OCI-LY7 (cell line): ENCODE measurements at regions not wholly inside any gene's neighbourhood (a gene's known extent, or its start where the extent isn't known, plus 50 kb on each side); places are given as distances from the start of the nearest gene placed in this dataset.
"Not testable (repeated sequence)": the region's sequence is repeated elsewhere in the genome, so short reads cannot be mapped to it uniquely, and the experiment has no call there.

Experiments
- EZH2phosphoT487 ChIP-seq: fragments of 200-600 bp; sonication (generic); IDR thresholded peaks from 2 replicates; pipeline ENCODE4 v1.6.1; 2018; ENCODE audit warnings: low read depth, borderline replicate concordance, mild to moderate bottlenecking, mixed run types, antibody characterized with exemption, low read length, moderate library complexity, mixed read lengths
- TF ChIP-seq, protein P1 (sequence below): fragments of 200-600 bp; sonication (generic); conservative IDR thresholded peaks from 2 replicates; pipeline ENCODE4 v1.5.1; 2014; ENCODE audit warnings: mild to moderate bottlenecking, antibody characterized with exemption, low read length, moderate library complexity, mixed read lengths

DNA sequence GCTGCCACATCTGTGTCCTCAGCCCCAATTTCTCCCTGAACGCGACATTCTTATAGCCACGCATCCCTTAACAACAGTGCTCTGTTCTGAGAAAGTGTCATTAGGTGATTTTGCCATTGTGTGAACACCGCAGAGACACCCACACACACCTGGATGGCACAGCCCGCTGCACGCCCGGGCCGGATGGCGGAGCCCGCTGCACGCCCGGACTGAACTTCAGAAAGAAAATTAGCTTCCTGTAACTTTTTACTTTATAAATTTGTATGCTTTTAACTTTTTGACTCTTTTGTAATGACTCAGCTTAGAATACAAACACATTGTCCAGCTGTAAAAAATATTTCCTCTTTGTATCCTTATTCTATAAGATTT, 567.0 kb upstream of the B3GAT1 start:
- TF ChIP-seq, protein P1, sequence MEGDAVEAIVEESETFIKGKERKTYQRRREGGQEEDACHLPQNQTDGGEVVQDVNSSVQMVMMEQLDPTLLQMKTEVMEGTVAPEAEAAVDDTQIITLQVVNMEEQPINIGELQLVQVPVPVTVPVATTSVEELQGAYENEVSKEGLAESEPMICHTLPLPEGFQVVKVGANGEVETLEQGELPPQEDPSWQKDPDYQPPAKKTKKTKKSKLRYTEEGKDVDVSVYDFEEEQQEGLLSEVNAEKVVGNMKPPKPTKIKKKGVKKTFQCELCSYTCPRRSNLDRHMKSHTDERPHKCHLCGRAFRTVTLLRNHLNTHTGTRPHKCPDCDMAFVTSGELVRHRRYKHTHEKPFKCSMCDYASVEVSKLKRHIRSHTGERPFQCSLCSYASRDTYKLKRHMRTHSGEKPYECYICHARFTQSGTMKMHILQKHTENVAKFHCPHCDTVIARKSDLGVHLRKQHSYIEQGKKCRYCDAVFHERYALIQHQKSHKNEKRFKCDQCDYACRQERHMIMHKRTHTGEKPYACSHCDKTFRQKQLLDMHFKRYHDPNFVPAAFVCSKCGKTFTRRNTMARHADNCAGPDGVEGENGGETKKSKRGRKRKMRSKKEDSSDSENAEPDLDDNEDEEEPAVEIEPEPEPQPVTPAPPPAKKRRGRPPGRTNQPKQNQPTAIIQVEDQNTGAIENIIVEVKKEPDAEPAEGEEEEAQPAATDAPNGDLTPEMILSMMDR, result not testable (repeated sequence)
- TF ChIP-seq EZH2phosphoT487, result not testable (repeated sequence)
